ENCODE measurements at regions not wholly inside any gene's neighbourhood (a gene's known extent, or its start where the extent isn't known, plus 50 kb on each side); places are given as distances from the start of the nearest gene placed in this dataset.

DNA sequence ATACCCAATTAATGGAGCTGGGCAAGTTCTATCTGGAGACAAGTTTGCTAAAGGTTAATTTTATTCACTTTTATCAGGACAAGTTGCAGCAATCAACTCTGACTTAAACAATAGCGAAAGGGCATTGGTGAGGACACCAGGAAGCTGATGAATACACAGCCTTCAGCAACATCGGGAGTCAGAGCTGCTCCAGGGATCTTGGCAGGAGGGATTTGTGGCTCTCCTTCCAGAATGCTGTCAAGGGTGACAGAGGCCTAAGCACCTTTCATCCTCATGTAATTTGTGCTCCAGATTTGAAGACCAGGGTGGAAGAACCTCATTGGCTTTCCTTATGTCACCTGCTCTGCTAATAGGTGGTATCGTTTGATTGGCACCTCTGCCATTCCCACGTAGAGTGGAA, 485.6 kb downstream of the NPIPA7 start:
- Mint-ChIP-seq H3K9me3 (no peaks in the 10 kb centered on the region), H3K27ac (no peak overlapping the region), H3K4me3 (no peak overlapping the region), H3K4me1 (ENCODE audit: low read depth in 2 of 2) (peaks cover 0 to 3% of the 10 kb centered on the region in 2 donors), H3K27me3 (peaks cover 16 to 22% of the 10 kb centered on the region in 2 donors), H3K36me3 (ENCODE audit: insufficient read depth) (no peaks in the 10 kb centered on the region)
- no peak for DNase-seq
- ATAC-seq (replicated peaks) = no peak

DNA sequence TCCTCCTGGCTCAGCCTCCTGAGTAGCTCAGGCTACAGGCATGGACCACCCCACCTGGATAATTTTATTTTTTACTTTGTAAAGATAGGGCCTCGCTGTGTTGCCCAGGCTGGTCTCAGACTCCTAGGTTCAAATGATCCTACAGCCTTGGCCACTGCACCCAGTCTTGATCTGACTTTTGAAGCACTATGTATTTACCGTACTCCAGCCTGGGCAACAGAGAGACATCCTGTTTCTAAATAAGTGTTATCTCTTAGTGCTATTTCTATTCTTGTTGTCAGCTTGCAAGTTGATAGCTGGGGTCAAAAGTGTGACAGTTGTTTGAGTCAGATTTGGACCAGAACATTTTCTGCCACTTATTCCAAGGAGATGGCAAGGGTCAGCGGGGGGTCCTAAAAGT, 486.4 kb downstream of the NPIPA7 start:
- no peak for DNase-seq
- peaks cover 23% of the 10 kb centered on the region in 2 donors for H3K27me3 Mint-ChIP-seq
- peaks cover 0 to 3% of the 10 kb centered on the region in 2 donors for H3K4me1 Mint-ChIP-seq (ENCODE audit: low read depth in 2 of 2)
- H3K4me3 Mint-ChIP-seq = no peak overlapping the region
- no peak for ATAC-seq (replicated peaks)
- H3K9me3 Mint-ChIP-seq = no peaks in the 10 kb centered on the region
- no peaks in the 10 kb centered on the region for H3K36me3 Mint-ChIP-seq (ENCODE audit: insufficient read depth)
- no peak overlapping the region for H3K27ac Mint-ChIP-seq

DNA sequence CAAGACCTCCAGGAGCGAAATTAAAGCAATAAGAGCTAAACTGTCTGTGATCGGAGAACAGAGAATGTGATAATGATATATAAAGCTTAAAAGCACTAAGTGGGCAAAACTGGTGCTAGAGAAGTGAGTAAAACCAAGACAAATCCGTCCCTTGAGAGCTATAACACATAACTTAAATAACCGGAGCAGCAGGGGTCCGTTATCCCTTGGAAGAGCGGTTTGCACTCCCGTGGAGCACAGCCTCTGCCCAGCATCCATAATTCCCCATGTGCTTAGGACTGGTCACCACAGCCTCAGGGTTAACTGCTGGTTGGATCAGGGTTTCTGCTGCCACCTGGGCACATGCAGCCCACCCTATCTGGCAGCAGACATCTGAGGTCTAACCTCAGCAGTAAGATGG, 489.0 kb downstream of the NPIPA7 start:
- Mint-ChIP-seq H3K4me3 (no peak overlapping the region), H3K9me3 (no peaks in the 10 kb centered on the region), H3K27ac (no peak overlapping the region), H3K4me1 (ENCODE audit: low read depth in 2 of 2) (peaks cover 0 to 3% of the 10 kb centered on the region in 2 donors), H3K27me3 (peaks cover 40 to 46% of the 10 kb centered on the region in 2 donors), H3K36me3 (ENCODE audit: insufficient read depth) (no peaks in the 10 kb centered on the region)
- ATAC-seq (replicated peaks) (no peak), DNase-seq (no peak)

DNA sequence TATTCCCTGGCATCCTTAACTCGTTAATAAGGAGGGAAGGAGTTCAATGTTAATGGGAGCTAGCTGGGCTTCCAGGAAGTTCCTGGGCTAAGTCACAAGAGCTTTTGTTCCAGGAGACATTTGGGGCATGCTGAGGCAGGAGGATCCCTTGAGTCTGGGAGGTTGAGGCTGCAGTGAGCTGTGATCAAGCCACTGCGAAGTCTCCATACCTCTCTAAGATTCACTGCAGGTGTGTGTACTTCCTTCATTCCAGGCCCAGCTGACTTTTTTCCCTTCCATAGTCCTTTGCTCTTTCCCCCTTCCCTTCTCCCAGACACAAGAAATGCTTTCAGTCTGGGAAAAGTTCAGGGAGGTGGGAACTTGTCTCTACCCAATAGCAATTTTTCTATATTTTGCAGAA, 489.8 kb downstream of the NPIPA7 start:
- DNase-seq = no peak
- no peak overlapping the region for H3K27ac Mint-ChIP-seq
- H3K4me3 Mint-ChIP-seq = no peak overlapping the region
- no peaks in the 10 kb centered on the region for H3K36me3 Mint-ChIP-seq (ENCODE audit: insufficient read depth)
- no peaks in the 10 kb centered on the region for H3K9me3 Mint-ChIP-seq
- peaks cover 0 to 3% of the 10 kb centered on the region in 2 donors for H3K4me1 Mint-ChIP-seq (ENCODE audit: low read depth in 2 of 2)
- H3K27me3 Mint-ChIP-seq = peaks cover 40 to 48% of the 10 kb centered on the region in 2 donors
- no peak for ATAC-seq (replicated peaks)

DNA sequence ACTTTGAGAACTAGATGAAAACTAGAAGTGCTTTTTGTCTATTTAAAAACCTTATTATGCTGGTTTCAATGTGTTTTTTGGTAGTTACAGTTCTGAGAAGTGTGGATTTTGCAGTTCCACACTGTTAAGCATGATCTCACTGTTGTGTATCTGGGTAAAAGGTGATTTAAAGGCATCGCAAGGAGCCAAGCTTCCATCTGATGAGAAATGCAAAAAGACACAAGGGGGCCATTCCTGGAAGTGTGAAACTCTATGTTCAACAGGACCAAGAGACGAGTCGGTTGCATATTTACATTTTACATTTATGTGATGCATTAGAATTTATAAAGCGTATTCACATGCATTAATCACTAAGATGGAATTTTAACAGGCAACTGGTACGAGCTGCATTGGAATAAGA, 490.8 kb downstream of the NPIPA7 start:
- Mint-ChIP-seq H3K36me3 (ENCODE audit: insufficient read depth) (no peaks in the 10 kb centered on the region), H3K27me3 (peaks cover 48 to 57% of the 10 kb centered on the region in 2 donors), H3K9me3 (no peaks in the 10 kb centered on the region), H3K27ac (no peak overlapping the region), H3K4me3 (no peak overlapping the region), H3K4me1 (ENCODE audit: low read depth in 2 of 2) (peaks cover 0 to 3% of the 10 kb centered on the region in 2 donors)
- DNase-seq = no peak
- ATAC-seq (replicated peaks) = no peak

DNA sequence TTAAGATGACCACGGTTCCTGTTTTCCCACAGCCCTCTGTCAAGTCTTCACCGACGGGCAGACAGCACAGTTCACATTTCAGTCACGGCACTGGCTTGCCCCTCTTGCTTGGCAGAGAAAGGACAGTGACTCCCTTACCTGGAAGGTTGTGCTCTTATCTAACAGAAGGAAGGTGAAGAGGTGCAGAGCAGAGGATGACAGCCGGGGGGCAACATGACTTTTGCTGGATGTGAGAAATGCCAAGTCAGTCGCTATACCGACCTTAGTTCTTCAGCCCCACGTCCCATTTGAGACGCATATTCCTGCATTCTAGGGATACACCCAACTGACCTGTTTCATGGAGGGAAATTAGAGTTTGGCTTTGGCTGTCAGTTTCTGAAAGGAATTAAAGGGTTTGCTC, 492.3 kb downstream of the NPIPA7 start:
- no peak for ATAC-seq (replicated peaks)
- no peaks in the 10 kb centered on the region for H3K4me1 Mint-ChIP-seq (ENCODE audit: low read depth in 2 of 2)
- no peak overlapping the region for H3K27ac Mint-ChIP-seq
- no peak overlapping the region for H3K4me3 Mint-ChIP-seq
- H3K36me3 Mint-ChIP-seq (ENCODE audit: insufficient read depth) = no peaks in the 10 kb centered on the region
- DNase-seq = no peak
- H3K27me3 Mint-ChIP-seq = peaks cover 52 to 55% of the 10 kb centered on the region in 2 donors
- H3K9me3 Mint-ChIP-seq = no peaks in the 10 kb centered on the region

DNA sequence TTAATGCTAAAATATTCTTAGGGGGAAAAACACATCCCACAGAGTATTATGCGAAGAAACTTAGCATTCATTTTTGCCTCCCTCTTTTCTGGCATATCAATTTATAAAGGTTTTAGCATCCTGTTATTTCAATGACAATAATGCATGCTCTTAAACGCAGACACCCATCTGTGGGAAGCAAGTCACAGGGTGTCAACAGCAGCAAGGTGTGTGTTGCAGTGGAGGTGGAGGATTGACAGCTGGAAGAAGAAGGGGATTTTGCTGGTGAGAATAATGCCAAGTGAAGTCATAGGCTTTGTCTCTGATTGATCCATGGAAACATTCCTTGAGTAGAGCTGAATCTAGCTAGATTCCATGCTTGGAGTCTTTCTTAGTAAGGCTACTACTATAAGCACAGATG, 498.1 kb downstream of the NPIPA7 start:
- ATAC-seq (replicated peaks) (no peak), DNase-seq (no peak)
- no peak overlapping the region for H3K4me3 Mint-ChIP-seq
- peaks cover 0 to 6% of the 10 kb centered on the region in 2 donors for H3K9me3 Mint-ChIP-seq
- peaks cover 46 to 60% of the 10 kb centered on the region in 2 donors for H3K27me3 Mint-ChIP-seq
- H3K36me3 Mint-ChIP-seq (ENCODE audit: insufficient read depth) = no peaks in the 10 kb centered on the region
- peaks cover 0 to 3% of the 10 kb centered on the region in 2 donors for H3K4me1 Mint-ChIP-seq (ENCODE audit: low read depth in 2 of 2)
- no peak overlapping the region for H3K27ac Mint-ChIP-seq

DNA sequence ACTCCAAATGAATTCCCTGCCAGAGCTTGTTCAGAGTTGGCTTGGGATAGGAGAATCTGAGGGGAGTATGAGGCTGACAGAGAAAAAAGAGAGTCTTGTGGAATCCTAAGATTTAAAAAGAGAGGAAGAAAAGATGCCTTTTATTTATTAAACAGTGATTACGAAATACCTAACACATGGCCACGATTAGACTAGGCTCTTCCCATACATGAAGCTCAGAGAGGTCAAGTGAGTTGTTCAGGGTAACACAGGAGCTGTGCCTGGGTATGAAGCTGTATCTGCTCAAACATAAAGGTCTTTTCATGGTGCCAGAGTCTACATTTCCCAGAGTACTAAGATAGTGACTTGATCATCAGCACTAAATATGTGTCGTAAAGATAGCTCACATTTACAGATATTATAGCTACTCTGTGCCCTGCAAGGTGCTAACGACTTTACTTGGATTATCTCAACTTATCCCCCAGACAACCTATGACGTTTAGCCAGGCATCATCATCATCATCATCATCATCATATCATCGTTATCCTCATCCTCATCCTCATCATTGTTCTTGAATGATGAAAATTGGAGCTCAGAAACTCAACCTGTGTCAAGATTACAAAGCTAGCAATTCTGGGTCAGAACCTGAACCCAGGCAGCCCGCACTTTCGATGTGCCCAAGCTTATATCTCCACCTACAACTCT, 500.8 kb downstream of the NPIPA7 start:
- ATAC-seq (replicated peaks) (no peak), DNase-seq (no peak)
- no peak overlapping the region for H3K27ac Mint-ChIP-seq
- H3K36me3 Mint-ChIP-seq (ENCODE audit: insufficient read depth) = no peaks in the 10 kb centered on the region
- H3K4me1 Mint-ChIP-seq (ENCODE audit: low read depth in 2 of 2) = peaks cover 0 to 3% of the 10 kb centered on the region in 2 donors
- no peak overlapping the region for H3K4me3 Mint-ChIP-seq
- H3K27me3 Mint-ChIP-seq = peaks cover 33 to 41% of the 10 kb centered on the region in 2 donors
- H3K9me3 Mint-ChIP-seq = peaks cover 0 to 6% of the 10 kb centered on the region in 2 donors

DNA sequence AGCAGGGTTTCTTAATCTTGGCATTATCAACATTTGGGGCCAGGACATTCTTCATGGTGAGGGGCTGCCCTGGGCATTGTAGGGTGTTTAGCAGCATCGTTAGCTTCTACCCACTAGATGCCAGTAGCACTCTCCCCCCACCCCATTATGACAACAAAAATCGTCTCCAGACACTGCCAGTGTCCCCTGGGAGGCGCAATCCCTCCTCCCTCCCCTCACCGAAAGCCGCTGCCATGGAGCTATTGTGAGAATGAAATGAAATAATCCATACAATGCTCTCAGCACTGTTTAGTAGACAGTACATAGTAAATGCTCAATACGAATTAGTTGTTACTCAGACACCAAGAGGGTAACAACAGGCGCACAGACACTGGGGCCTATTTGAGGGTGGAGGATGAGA, 502.9 kb downstream of the NPIPA7 start:
- Mint-ChIP-seq H3K27me3 (peaks cover 26 to 39% of the 10 kb centered on the region in 2 donors), H3K4me1 (ENCODE audit: low read depth in 2 of 2) (peaks cover 0 to 3% of the 10 kb centered on the region in 2 donors), H3K27ac (no peak overlapping the region), H3K9me3 (peaks cover 0 to 6% of the 10 kb centered on the region in 2 donors), H3K4me3 (no peak overlapping the region), H3K36me3 (ENCODE audit: insufficient read depth) (no peaks in the 10 kb centered on the region)
- ATAC-seq (replicated peaks) (no peak), DNase-seq (no peak)

DNA sequence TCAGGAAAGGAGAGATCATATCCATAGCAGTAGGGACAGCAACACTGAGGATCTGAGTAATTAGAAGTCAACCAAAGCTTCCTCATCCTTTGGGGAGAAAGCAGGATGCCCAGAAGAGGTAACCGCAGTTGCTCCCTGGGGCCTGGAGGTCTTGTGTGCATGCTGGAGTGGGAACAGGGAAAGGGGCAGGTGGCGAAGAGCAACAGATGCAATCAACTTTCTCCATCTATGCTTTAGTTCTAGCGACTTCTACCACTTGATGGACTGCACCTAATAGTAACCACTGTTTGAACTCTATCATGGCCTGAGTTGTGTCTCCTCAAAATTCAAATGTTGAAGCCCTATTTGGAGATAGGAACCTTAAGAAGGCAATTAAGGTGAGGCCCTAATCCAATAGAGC, 503.8 kb downstream of the NPIPA7 start:
- Mint-ChIP-seq H3K4me3 (no peak overlapping the region), H3K36me3 (ENCODE audit: insufficient read depth) (no peaks in the 10 kb centered on the region), H3K27me3 (peaks cover 20 to 31% of the 10 kb centered on the region in 2 donors), H3K9me3 (peaks cover 0 to 2% of the 10 kb centered on the region in 2 donors), H3K4me1 (ENCODE audit: low read depth in 2 of 2) (peaks cover 0 to 2% of the 10 kb centered on the region in 2 donors), H3K27ac (no peak overlapping the region)
- ATAC-seq (replicated peaks) = no peak
- DNase-seq = no peak

DNA sequence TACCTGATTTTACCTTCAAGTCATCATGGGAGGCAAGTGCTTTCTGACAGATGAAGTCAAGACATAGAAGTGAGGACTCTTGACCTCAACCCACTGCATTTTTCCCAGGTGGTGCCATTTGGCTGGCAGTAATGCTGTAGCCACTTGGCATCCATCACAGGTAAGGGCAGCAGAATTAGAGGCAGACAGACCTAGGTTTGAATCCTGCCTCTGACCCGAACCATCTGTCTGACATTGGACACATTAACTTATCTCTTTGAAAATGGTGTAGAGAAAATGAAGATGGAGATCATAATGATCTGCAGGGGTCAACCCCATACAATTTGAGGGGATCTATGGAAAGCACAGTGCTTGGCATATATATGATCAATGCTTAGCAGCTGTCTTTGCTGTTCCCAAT, 505.5 kb downstream of the NPIPA7 start:
- H3K27ac Mint-ChIP-seq = no peak overlapping the region
- H3K4me3 Mint-ChIP-seq = no peak overlapping the region
- peaks cover 19 to 27% of the 10 kb centered on the region in 2 donors for H3K27me3 Mint-ChIP-seq
- no peaks in the 10 kb centered on the region for H3K36me3 Mint-ChIP-seq (ENCODE audit: insufficient read depth)
- no peaks in the 10 kb centered on the region for H3K4me1 Mint-ChIP-seq (ENCODE audit: low read depth in 2 of 2)
- DNase-seq (no peak), ATAC-seq (replicated peaks) (no peak)
- no peaks in the 10 kb centered on the region for H3K9me3 Mint-ChIP-seq

DNA sequence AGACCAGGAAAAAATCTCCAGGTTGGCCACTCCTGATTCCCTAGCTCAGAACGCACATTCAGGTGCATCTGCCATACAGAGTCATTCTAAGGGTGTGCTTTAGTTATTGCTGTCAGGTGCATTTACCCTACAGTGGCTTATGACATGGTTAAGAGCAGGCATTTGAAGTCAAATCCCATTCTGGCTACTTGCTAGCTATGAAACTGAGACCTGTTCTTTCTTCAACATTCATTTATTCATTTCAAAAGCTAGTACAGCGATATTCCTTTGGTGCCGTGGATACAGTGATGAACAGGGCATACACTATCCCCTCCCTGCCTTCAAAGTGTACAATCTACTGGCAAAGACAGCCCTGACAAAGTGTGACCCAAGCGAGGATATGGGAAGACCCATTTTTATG, 508.3 kb downstream of the NPIPA7 start:
- Mint-ChIP-seq H3K9me3 (no peaks in the 10 kb centered on the region), H3K27me3 (peaks cover 10 to 19% of the 10 kb centered on the region in 2 donors), H3K27ac (no peak overlapping the region), H3K4me1 (ENCODE audit: low read depth in 2 of 2) (no peaks in the 10 kb centered on the region), H3K36me3 (ENCODE audit: insufficient read depth) (no peaks in the 10 kb centered on the region), H3K4me3 (no peak overlapping the region)
- no peak for ATAC-seq (replicated peaks)
- no peak for DNase-seq

DNA sequence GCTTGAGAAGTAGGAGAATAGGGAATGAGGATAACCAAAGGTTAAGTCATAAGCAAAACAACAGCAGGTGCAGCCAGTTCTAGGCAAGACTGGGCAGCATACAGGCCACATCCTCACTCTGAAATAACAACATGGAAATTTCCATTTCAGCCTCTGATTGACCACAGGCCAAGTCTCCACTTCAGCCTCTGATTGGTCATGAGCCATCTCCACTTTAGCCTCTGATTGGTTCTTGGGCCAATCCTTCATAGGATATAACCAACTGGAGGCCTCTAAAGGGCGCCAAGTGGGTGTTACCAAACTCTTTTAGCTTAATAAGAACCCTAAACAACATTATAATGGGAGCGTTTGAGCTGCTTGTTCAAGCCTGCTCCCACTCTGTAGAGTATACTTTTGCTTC, 512.0 kb downstream of the NPIPA7 start:
- H3K9me3 Mint-ChIP-seq = no peaks in the 10 kb centered on the region
- no peak overlapping the region for H3K4me3 Mint-ChIP-seq
- peaks cover 2% of the 10 kb centered on the region for H3K36me3 Mint-ChIP-seq (ENCODE audit: insufficient read depth)
- ATAC-seq (replicated peaks) (no peak), DNase-seq (no peak)
- H3K4me1 Mint-ChIP-seq (ENCODE audit: low read depth in 2 of 2) = no peaks in the 10 kb centered on the region
- H3K27ac Mint-ChIP-seq = no peak overlapping the region
- H3K27me3 Mint-ChIP-seq = peaks cover 17 to 41% of the 10 kb centered on the region in 2 donors

DNA sequence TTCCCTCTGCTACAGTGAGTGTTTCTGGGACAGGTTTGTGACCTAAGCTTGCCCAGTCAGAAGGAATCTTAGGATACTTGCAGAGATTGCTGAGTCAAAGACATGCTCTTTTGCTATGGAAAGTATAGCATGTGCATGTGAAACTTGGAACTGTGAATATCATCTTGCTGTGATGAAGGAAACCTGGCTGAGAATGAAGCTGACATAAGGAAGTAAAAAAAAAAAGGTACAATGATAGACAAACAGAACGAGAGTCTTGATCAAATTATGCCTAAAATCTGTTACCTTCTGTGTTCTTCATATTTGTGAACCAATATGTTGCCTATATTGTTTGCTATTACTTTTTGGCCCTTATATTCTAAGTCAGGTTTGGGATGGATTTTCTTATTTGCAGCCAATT, 525.7 kb downstream of the NPIPA7 start:
- ATAC-seq (replicated peaks) (no peak), DNase-seq (no peak)
- peaks cover 11 to 31% of the 10 kb centered on the region in 2 donors for H3K27me3 Mint-ChIP-seq
- H3K36me3 Mint-ChIP-seq (ENCODE audit: insufficient read depth) = no peaks in the 10 kb centered on the region
- peaks cover 0 to 2% of the 10 kb centered on the region in 2 donors for H3K4me1 Mint-ChIP-seq (ENCODE audit: low read depth in 2 of 2)
- no peak overlapping the region for H3K27ac Mint-ChIP-seq
- H3K4me3 Mint-ChIP-seq = no peak overlapping the region
- H3K9me3 Mint-ChIP-seq = peaks cover 2 to 8% of the 10 kb centered on the region in 2 donors
